ENCODE measurements at regions not wholly inside any gene's neighbourhood (a gene's known extent, or its start where the extent isn't known, plus 50 kb on each side); places are given as distances from the start of the nearest gene placed in this dataset.

- Histone ChIP-seq H3K9me3 (no peaks in the 10 kb centered on the region), H3K27ac (no peak overlapping the region), H3K4me3 (no peak overlapping the region), H3K4me1 (no peaks in the 10 kb centered on the region), H3K4me2 (no peak overlapping the region)
- 54% methylated on average over 5 of the region's 5 CpGs for WGBS (ENCODE audit: missing lambda C conversion rate)
- CTCF ChIA-PET, result no interaction called here
- DNase-seq (ENCODE audit: low read depth in 1 of 2, low spot score in 1 of 2) (no peak), FAIRE-seq (no peak), ATAC-seq (no peak)
- TF ChIP-seq BHLHE40 (IDR thresholded peaks at IDR 0.05; ENCODE audit: low read depth, low read length) (no peak), KDM1A (IDR thresholded peaks at IDR 0.05; ENCODE audit: low read depth) (no peak), HMGXB4 (CRISPR knock-in tag; IDR thresholded peaks at IDR 0.05; ENCODE audit: borderline replicate concordance) (no peak)
- POLR2A ChIA-PET, result no interaction called here
Measured at GRCh38 chr1:30307182-30307581, 416.2 kb downstream of the MATN1 start.

GRCh38 chr1:30305519-30305918 lies 417.9 kb downstream of the MATN1 start:
- FAIRE-seq (no peak), DNase-seq (ENCODE audit: low read depth in 1 of 2, low spot score in 1 of 2) (no peak)
- POLR2A ChIA-PET, result no interaction called here

DNA sequence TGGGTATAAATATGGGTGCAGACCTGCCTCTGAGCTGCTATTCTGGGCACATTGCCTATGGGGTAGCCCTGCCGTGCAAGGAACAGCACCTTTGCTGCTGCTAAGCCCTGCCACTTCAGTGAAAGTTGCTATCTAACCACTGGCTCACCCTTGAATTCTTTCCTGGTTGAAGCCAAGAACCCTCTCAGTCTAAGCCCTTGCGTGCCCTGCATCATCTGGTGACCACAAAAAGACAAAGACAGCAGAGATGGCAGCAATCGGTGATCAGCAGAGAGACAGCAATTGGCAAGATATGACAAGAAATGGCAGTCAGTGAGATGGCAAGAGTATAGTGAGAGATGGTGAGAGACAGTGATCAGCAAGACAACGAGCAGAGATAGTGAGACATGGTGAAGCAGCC lies 418.3 kb downstream of the MATN1 start:
- H3K4me3 ChIP-seq, result no peak overlapping the region
- H3K4me1 ChIP-seq, result no peaks in the 10 kb centered on the region
- no peak overlapping the region for H3K27ac ChIP-seq
- DNase-seq (ENCODE audit: low read depth in 1 of 2, low spot score in 1 of 2) (no peak), ATAC-seq (no peak), FAIRE-seq (no peak)
- ChIA-PET CTCF (no interaction called here), POLR2A (no interaction called here)
- H3K4me2 ChIP-seq, result no peak overlapping the region
- 33% methylated on average over 3 of the region's 4 CpGs for WGBS (ENCODE audit: missing lambda C conversion rate)
- TF ChIP-seq CBX8 (IDR thresholded peaks at IDR 0.05) (no peak), KDM1A (IDR thresholded peaks at IDR 0.05; ENCODE audit: low read depth) (no peak), TFCP2L1 (CRISPR knock-in tag; IDR thresholded peaks at IDR 0.05) (no peak), CBX2 (IDR thresholded peaks at IDR 0.05; ENCODE audit: borderline replicate concordance, low read depth) (no peak), USF2 (IDR thresholded peaks at IDR 0.05) (no peak), ZNF302 (CRISPR knock-in tag; IDR thresholded peaks at IDR 0.05) (no peak), MAFK (IDR thresholded peaks at IDR 0.05; ENCODE audit: partially characterized antibody) (no peak), CHD4 (IDR thresholded peaks at IDR 0.05; ENCODE audit: borderline replicate concordance) (no peak), SREBF2 (IDR thresholded peaks at IDR 0.05) (no peak), EHMT2 (IDR thresholded peaks at IDR 0.05; ENCODE audit: low read depth) (no peak), ZC3H11A (IDR thresholded peaks at IDR 0.05) (no peak), FOXS1 (CRISPR knock-in tag; IDR thresholded peaks at IDR 0.05) (no peak), EHF (CRISPR knock-in tag; IDR thresholded peaks at IDR 0.05) (no peak), POLR2AphosphoS2 (conservative IDR thresholded peaks at IDR 0.05; ENCODE audit: low read length) (no peak), CEBPB (IDR thresholded peaks at IDR 0.05) (no peak)
- TF ChIP-seq, protein P1, sequence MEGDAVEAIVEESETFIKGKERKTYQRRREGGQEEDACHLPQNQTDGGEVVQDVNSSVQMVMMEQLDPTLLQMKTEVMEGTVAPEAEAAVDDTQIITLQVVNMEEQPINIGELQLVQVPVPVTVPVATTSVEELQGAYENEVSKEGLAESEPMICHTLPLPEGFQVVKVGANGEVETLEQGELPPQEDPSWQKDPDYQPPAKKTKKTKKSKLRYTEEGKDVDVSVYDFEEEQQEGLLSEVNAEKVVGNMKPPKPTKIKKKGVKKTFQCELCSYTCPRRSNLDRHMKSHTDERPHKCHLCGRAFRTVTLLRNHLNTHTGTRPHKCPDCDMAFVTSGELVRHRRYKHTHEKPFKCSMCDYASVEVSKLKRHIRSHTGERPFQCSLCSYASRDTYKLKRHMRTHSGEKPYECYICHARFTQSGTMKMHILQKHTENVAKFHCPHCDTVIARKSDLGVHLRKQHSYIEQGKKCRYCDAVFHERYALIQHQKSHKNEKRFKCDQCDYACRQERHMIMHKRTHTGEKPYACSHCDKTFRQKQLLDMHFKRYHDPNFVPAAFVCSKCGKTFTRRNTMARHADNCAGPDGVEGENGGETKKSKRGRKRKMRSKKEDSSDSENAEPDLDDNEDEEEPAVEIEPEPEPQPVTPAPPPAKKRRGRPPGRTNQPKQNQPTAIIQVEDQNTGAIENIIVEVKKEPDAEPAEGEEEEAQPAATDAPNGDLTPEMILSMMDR (IDR thresholded peaks at IDR 0.05), result no peak
- TF ChIP-seq, protein P2, sequence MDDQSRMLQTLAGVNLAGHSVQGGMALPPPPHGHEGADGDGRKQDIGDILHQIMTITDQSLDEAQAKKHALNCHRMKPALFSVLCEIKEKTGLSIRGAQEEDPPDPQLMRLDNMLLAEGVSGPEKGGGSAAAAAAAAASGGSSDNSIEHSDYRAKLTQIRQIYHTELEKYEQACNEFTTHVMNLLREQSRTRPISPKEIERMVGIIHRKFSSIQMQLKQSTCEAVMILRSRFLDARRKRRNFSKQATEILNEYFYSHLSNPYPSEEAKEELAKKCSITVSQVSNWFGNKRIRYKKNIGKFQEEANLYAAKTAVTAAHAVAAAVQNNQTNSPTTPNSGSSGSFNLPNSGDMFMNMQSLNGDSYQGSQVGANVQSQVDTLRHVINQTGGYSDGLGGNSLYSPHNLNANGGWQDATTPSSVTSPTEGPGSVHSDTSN (IDR thresholded peaks at IDR 0.05), result no peak
- no peaks in the 10 kb centered on the region for H3K9me3 ChIP-seq

More at GRCh38 chr1:30305519-30305918, 417.9 kb downstream of the MATN1 start:
- CTCF ChIA-PET, result no interaction called here
- Histone ChIP-seq H3K9me3 (no peaks in the 10 kb centered on the region), H3K4me1 (no peaks in the 10 kb centered on the region), H3K27ac (no peak overlapping the region), H3K4me2 (no peak overlapping the region), H3K4me3 (no peak overlapping the region)
- no peak for ATAC-seq
- WGBS (ENCODE audit: missing lambda C conversion rate), result 0% methylated on average over 3 of the region's 3 CpGs
- no peak for TF ChIP-seq KDM5A (IDR thresholded peaks at IDR 0.05)
